ENCODE measurements at regions not wholly inside any gene's neighbourhood (a gene's known extent, or its start where the extent isn't known, plus 50 kb on each side); places are given as distances from the start of the nearest gene placed in this dataset.

GRCh38 chr19:30717381-30717780 lies 345.2 kb downstream of the ZNF536 start:
- H3K9me3 ChIP-seq = no peaks in the 10 kb centered on the region
- no peak for DNase-seq (ENCODE audit: low spot score in 2 of 2)
- no peak overlapping the region for H3K27ac ChIP-seq
- intact Hi-C loops (cut with DNase I) = no loop called here
- no peaks in the 10 kb centered on the region for H3K36me3 ChIP-seq
- peaks cover 0 to 2% of the 10 kb centered on the region in 2 donors for H3K4me1 ChIP-seq
- TF ChIP-seq CTCF (IDR thresholded peaks at IDR 0.05) = no peak
- no peak overlapping the region for H3K4me3 ChIP-seq
- H3K27me3 ChIP-seq = no peaks in the 10 kb centered on the region

GRCh38 chr19:30712431-30713337 lies 340.5 kb downstream of the ZNF536 start:
- no peak for DNase-seq (ENCODE audit: low spot score in 2 of 2)
- no peaks in the 10 kb centered on the region for H3K4me1 ChIP-seq
- no peaks in the 10 kb centered on the region for H3K27me3 ChIP-seq
- TF ChIP-seq CTCF (IDR thresholded peaks at IDR 0.05) = no peak
- H3K36me3 ChIP-seq = no peaks in the 10 kb centered on the region
- no peak overlapping the region for H3K4me3 ChIP-seq
- no peak overlapping the region for H3K27ac ChIP-seq
- H3K9me3 ChIP-seq = no peaks in the 10 kb centered on the region
- intact Hi-C loops (cut with DNase I) = no loop called here

- no peak for TF ChIP-seq CTCF (IDR thresholded peaks at IDR 0.05)
- no peak overlapping the region for H3K27ac ChIP-seq
- H3K9me3 ChIP-seq = no peaks in the 10 kb centered on the region
- no peak for DNase-seq (ENCODE audit: low spot score in 2 of 2)
- H3K4me1 ChIP-seq = no peaks in the 10 kb centered on the region
- H3K4me3 ChIP-seq = no peak overlapping the region
- intact Hi-C loops (cut with DNase I) = no loop called here
- no peaks in the 10 kb centered on the region for H3K27me3 ChIP-seq
- H3K36me3 ChIP-seq = no peaks in the 10 kb centered on the region
These were observed 339.6 kb downstream of the ZNF536 start for GRCh38 chr19:30711826-30712225.

- Histone ChIP-seq H3K4me3 (no peak overlapping the region), H3K27me3 (no peaks in the 10 kb centered on the region), H3K27ac (no peak overlapping the region), H3K9me3 (no peaks in the 10 kb centered on the region), H3K4me1 (no peaks in the 10 kb centered on the region), H3K36me3 (no peaks in the 10 kb centered on the region)
- no peak for DNase-seq (ENCODE audit: low spot score in 2 of 2)
- TF ChIP-seq CTCF (IDR thresholded peaks at IDR 0.05) = no peak
- intact Hi-C loops (cut with DNase I) = no loop called here
These were observed 339.1 kb downstream of the ZNF536 start for GRCh38 chr19:30711296-30711695.

GRCh38 chr19:30710721-30711120 lies 338.5 kb downstream of the ZNF536 start:
- Histone ChIP-seq H3K27me3 (no peaks in the 10 kb centered on the region), H3K9me3 (no peaks in the 10 kb centered on the region), H3K4me3 (no peak overlapping the region), H3K4me1 (no peaks in the 10 kb centered on the region), H3K36me3 (no peaks in the 10 kb centered on the region), H3K27ac (no peak overlapping the region)
- intact Hi-C loops (cut with DNase I) = no loop called here
- DNase-seq (ENCODE audit: low spot score in 2 of 2) = no peak
- TF ChIP-seq CTCF (IDR thresholded peaks at IDR 0.05) = no peak

Measured in ascending aorta (tissue), 2 donors.